Tibial nerve (tissue), 4 donors: ENCODE measurements at regions not wholly inside any gene's neighbourhood (a gene's known extent, or its start where the extent isn't known, plus 50 kb on each side); places are given as distances from the start of the nearest gene placed in this dataset.

Experiments
- DNase-seq, 2 donors: peaks; one replicate each; pipeline ENCODE4 v3.0.0-alpha.2; 2019; ENCODE audit warnings: low spot score in 2 of 2
- H3K27ac ChIP-seq, 4 donors: fragments of 200-600 bp; sonication (generic) in 3 of 4; one replicate each; pipeline ENCODE4 v1.5.1; 2017 to 2019; ENCODE audit warnings: mild to moderate bottlenecking in 1 of 4
- H3K27me3 ChIP-seq, 2 donors: fragments of 200-600 bp; sonication (generic) in 1 of 2; one replicate each; pipeline versions ENCODE4 v1.5.1 to v1.6.0; 2017 to 2019
- H3K36me3 ChIP-seq, 3 donors: fragments of 200-600 bp; sonication (generic); one replicate each; pipeline ENCODE4 v1.5.1; 2018 to 2019
- H3K4me1 ChIP-seq, 4 donors: fragments of 200-600 bp; sonication (generic) in 3 of 4; one replicate each; pipeline ENCODE4 v1.5.1; 2017 to 2019
- H3K4me3 ChIP-seq, 4 donors: fragments of 200-600 bp; sonication (generic) in 3 of 4; one replicate each; pipeline ENCODE4 v1.5.1; 2017 to 2019; ENCODE audit warnings: mild to moderate bottlenecking in 1 of 4, moderate library complexity in 1 of 4
- H3K9me3 ChIP-seq, 4 donors: fragments of 200-600 bp; sonication (generic) in 3 of 4; one replicate each; pipeline ENCODE4 v1.5.1; 2017 to 2019
- EP300 ChIP-seq, 2 donors: sonication (generic); formaldehyde crosslinking; IDR thresholded peaks; one replicate each; pipeline ENCODE4 v1.6.1; 2017; ENCODE audit warnings: antibody characterized with exemption in 2 of 2, mild to moderate bottlenecking in 1 of 2
- POLR2A ChIP-seq, 2 donors: fragments of 450-650 bp; IDR thresholded peaks; one replicate each; pipeline ENCODE4 v1.6.1; 2017; ENCODE audit warnings: antibody characterized with exemption in 2 of 2, mild to moderate bottlenecking in 2 of 2, moderate library complexity in 2 of 2
- WGBS, 2 donors: methylation state at CpG; one replicate each; pipeline ENCODE4 v1.1.5; 2018; 5-methylcytosine and 5-hydroxymethylcytosine counted together
- TF ChIP-seq, protein P1 (sequence below), 5 experiments: fragments of 200-600 bp in 3 of 5; fragments of 450-650 bp in 2 of 5; sonication (generic) in 3 of 5; IDR thresholded peaks; one replicate each; pipeline ENCODE4 v1.5.1; 2016 to 2019; ENCODE audit warnings: antibody characterized with exemption in 5 of 5, mild to moderate bottlenecking in 3 of 5, moderate library complexity in 2 of 5

DNA sequence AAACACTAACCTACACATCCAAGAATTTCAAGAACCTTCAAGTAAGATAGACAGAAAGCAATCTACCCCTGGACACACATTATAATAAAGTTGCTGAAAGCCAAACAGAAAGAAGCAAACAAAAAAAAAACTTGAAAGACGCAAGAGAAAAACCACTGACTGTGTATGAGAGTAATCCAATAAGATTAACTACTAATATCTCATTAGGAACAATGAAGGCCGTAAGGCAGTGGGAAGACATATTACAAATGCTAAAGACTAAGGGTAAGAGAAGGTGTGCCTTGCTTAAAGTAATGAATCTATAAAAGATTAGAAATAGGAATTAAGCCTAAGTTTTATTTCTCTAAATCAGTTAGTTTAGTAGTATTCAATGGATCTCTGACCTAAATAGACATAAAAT is 1109.1 kb downstream of the JRKL start:
- Histone ChIP-seq H3K4me1 (no peaks in the 10 kb centered on the region), H3K27me3 (no peaks in the 10 kb centered on the region), H3K4me3 (no peak overlapping the region), H3K9me3 (peaks cover 0 to 12% (median 0%) of the 10 kb centered on the region in 4 donors), H3K27ac (no peak overlapping the region), H3K36me3 (no peaks in the 10 kb centered on the region)
- DNase-seq = no peak
- TF ChIP-seq, protein P1, sequence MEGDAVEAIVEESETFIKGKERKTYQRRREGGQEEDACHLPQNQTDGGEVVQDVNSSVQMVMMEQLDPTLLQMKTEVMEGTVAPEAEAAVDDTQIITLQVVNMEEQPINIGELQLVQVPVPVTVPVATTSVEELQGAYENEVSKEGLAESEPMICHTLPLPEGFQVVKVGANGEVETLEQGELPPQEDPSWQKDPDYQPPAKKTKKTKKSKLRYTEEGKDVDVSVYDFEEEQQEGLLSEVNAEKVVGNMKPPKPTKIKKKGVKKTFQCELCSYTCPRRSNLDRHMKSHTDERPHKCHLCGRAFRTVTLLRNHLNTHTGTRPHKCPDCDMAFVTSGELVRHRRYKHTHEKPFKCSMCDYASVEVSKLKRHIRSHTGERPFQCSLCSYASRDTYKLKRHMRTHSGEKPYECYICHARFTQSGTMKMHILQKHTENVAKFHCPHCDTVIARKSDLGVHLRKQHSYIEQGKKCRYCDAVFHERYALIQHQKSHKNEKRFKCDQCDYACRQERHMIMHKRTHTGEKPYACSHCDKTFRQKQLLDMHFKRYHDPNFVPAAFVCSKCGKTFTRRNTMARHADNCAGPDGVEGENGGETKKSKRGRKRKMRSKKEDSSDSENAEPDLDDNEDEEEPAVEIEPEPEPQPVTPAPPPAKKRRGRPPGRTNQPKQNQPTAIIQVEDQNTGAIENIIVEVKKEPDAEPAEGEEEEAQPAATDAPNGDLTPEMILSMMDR (IDR thresholded peaks at IDR 0.05) = no peak
- no peak for TF ChIP-seq POLR2A (IDR thresholded peaks at IDR 0.05)
- no peak for TF ChIP-seq EP300 (IDR thresholded peaks at IDR 0.05)
- WGBS, 2 donors = 93 to 97% methylated on average over 2 of the region's 2 CpGs

DNA sequence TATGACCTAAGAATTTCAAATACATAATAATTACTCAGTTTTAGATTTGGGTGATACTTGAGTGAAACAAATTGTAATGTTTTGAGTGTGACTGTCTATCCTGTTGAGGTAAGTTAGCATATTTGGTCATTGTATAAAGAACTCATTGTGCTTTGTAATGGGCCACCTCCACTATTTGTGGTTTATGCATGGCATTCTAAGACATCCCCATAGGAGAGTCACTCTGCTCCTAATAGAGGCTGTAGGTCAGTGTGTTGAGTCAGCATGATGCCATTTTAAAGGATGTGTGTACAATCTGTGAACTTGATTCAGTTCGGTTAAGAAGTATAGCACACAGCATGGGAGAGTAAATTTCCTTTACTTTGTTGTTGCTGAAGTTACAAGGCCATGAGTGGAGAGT is 1112.4 kb downstream of the JRKL start:
- TF ChIP-seq POLR2A (IDR thresholded peaks at IDR 0.05) = no peak
- TF ChIP-seq EP300 (IDR thresholded peaks at IDR 0.05) = no peak
- TF ChIP-seq, protein P1 (IDR thresholded peaks at IDR 0.05) = no peak
- no peak overlapping the region for H3K27ac ChIP-seq
- no peaks in the 10 kb centered on the region for H3K36me3 ChIP-seq
- peaks cover 0 to 12% (median 0%) of the 10 kb centered on the region in 4 donors for H3K9me3 ChIP-seq
- no peaks in the 10 kb centered on the region for H3K27me3 ChIP-seq
- WGBS, 2 donors = 79 to 81% methylated on average over 1 of the region's 1 CpG
- H3K4me3 ChIP-seq = no peak overlapping the region
- no peaks in the 10 kb centered on the region for H3K4me1 ChIP-seq
- DNase-seq = no peak

GRCh38 chr11:97506076-97506759 is 1116.4 kb downstream of the JRKL start:
- H3K4me3 ChIP-seq = no peak overlapping the region
- WGBS, 2 donors = 68 to 71% methylated on average over 5 of the region's 5 CpGs

GRCh38 chr11:97514446-97514845 is 1124.6 kb downstream of the JRKL start:
- Histone ChIP-seq H3K27ac (no peak overlapping the region), H3K9me3 (no peaks in the 10 kb centered on the region), H3K4me1 (no peaks in the 10 kb centered on the region), H3K27me3 (no peaks in the 10 kb centered on the region), H3K36me3 (no peaks in the 10 kb centered on the region), H3K4me3 (no peak overlapping the region)
- no peak for TF ChIP-seq POLR2A (IDR thresholded peaks at IDR 0.05)
- TF ChIP-seq EP300 (IDR thresholded peaks at IDR 0.05) = no peak
- TF ChIP-seq, protein P1 (IDR thresholded peaks at IDR 0.05) = no peak
- WGBS, 2 donors = 64 to 78% methylated on average over 1 of the region's 1 CpG
- no peak for DNase-seq

More at GRCh38 chr11:97506076-97506759, 1116.4 kb downstream of the JRKL start:
- H3K9me3 ChIP-seq = no peaks in the 10 kb centered on the region
- no peaks in the 10 kb centered on the region for H3K36me3 ChIP-seq
- no peaks in the 10 kb centered on the region for H3K4me1 ChIP-seq
- no peak overlapping the region for H3K27ac ChIP-seq
- no peaks in the 10 kb centered on the region for H3K27me3 ChIP-seq
- TF ChIP-seq POLR2A (IDR thresholded peaks at IDR 0.05) = no peak
- TF ChIP-seq EP300 (IDR thresholded peaks at IDR 0.05) = no peak
- TF ChIP-seq, protein P1 (IDR thresholded peaks at IDR 0.05) = no peak
- no peak for DNase-seq

- no peak for TF ChIP-seq EP300 (IDR thresholded peaks at IDR 0.05)
- no peak for TF ChIP-seq POLR2A (IDR thresholded peaks at IDR 0.05)
- TF ChIP-seq, protein P1 (IDR thresholded peaks at IDR 0.05) = no peak
These were observed 1126.9 kb downstream of the JRKL start for GRCh38 chr11:97516688-97517087.

More at GRCh38 chr11:97516688-97517087, 1126.9 kb downstream of the JRKL start:
- no peak for DNase-seq
- no peak overlapping the region for H3K4me3 ChIP-seq
- no peaks in the 10 kb centered on the region for H3K27me3 ChIP-seq
- WGBS, 2 donors = 75 to 79% methylated on average over 3 of the region's 3 CpGs
- no peaks in the 10 kb centered on the region for H3K4me1 ChIP-seq
- H3K36me3 ChIP-seq = no peaks in the 10 kb centered on the region
- H3K27ac ChIP-seq = no peak overlapping the region
- no peaks in the 10 kb centered on the region for H3K9me3 ChIP-seq
